ENCODE measurements at regions not wholly inside any gene's neighbourhood (a gene's known extent, or its start where the extent isn't known, plus 50 kb on each side); places are given as distances from the start of the nearest gene placed in this dataset.

DNA sequence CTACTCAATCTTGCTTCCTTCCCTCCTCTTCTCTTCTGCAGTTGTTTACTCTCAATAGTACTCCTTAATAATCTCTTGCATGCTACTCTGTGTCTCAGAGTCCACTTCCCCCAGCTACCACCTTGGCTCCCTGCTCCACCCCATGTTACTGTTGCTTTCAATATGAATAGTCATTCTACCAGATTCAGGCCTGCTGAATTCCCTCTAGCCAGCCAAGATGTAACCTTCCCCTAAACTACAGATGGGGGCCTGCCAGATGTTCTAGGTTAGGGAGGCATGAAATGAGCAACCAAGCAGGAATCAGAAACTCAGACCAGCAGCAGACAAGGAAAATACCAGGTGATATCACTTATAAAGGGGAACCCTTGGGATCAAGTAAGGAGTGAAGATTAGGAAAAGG, 392.1 kb upstream of the DDHD1 start:
- Mint-ChIP-seq H3K27ac (no peak overlapping the region), H3K9me3 (no peaks in the 10 kb centered on the region), H3K4me1 (no peaks in the 10 kb centered on the region), H3K4me3 (no peak overlapping the region), H3K36me3 (no peaks in the 10 kb centered on the region), H3K27me3 (ENCODE audit: low read depth in 3 of 3) (peaks cover 0 to 2% (median 0%) of the 10 kb centered on the region in 3 donors)
- Histone ChIP-seq H2AFZ (ENCODE audit: insufficient read depth, low read depth, low read length, poor library complexity, severe bottlenecking) (no peak overlapping the region), H3K27ac (ENCODE audit: low read depth in 1 of 2, low read length in 2 of 2) (no peak overlapping the region), H4K20me1 (ENCODE audit: insufficient read depth, low read length) (no peaks in the 10 kb centered on the region), H3K9me3 (replicated peaks in 1 of 2; ENCODE audit: control insufficient read depth in 1 of 2, insufficient read depth in 1 of 2, low read length in 2 of 2) (no peaks in the 10 kb centered on the region), H3K4me3 (replicated peaks in 1 of 3; ENCODE audit: low read depth in 2 of 3, low read length in 3 of 3) (no peak overlapping the region), H3K4me1 (ENCODE audit: control insufficient read depth in 1 of 2, insufficient read depth in 2 of 2, low read length in 2 of 2) (no peaks in the 10 kb centered on the region), H3K4me2 (replicated peaks; ENCODE audit: extremely low read depth, low read length, poor library complexity, severe bottlenecking) (no peak overlapping the region), H3K27me3 (ENCODE audit: control insufficient read depth in 2 of 2, insufficient read depth in 2 of 2, low read length in 2 of 2) (no peaks in the 10 kb centered on the region), H3K36me3 (replicated peaks in 1 of 2; ENCODE audit: control insufficient read depth in 1 of 2, insufficient read depth in 2 of 2, low read length in 2 of 2) (no peaks in the 10 kb centered on the region), H3K79me2 (ENCODE audit: insufficient read depth, low read length) (no peaks in the 10 kb centered on the region), H3K9ac (ENCODE audit: insufficient read depth, low read length, poor library complexity, severe bottlenecking) (no peak overlapping the region)
- TF ChIP-seq CTCF (IDR thresholded peaks at IDR 0.05) = no peak
- intact Hi-C loops (cut with micrococcal nuclease) = no loop called here
- DNase-seq = no peak

GRCh38 chr14:53542732-53543131, 389.6 kb upstream of the DDHD1 start:
- Histone ChIP-seq H3K9me3 (replicated peaks in 1 of 2; ENCODE audit: control insufficient read depth in 1 of 2, insufficient read depth in 1 of 2, low read length in 2 of 2) (no peaks in the 10 kb centered on the region), H3K27me3 (ENCODE audit: control insufficient read depth in 2 of 2, insufficient read depth in 2 of 2, low read length in 2 of 2) (no peaks in the 10 kb centered on the region), H3K9ac (ENCODE audit: insufficient read depth, low read length, poor library complexity, severe bottlenecking) (no peak overlapping the region), H3K36me3 (replicated peaks in 1 of 2; ENCODE audit: control insufficient read depth in 1 of 2, insufficient read depth in 2 of 2, low read length in 2 of 2) (no peaks in the 10 kb centered on the region), H3K4me3 (replicated peaks in 1 of 3; ENCODE audit: low read depth in 2 of 3, low read length in 3 of 3) (no peak overlapping the region), H3K79me2 (ENCODE audit: insufficient read depth, low read length) (no peaks in the 10 kb centered on the region), H3K4me2 (replicated peaks; ENCODE audit: extremely low read depth, low read length, poor library complexity, severe bottlenecking) (no peak overlapping the region), H3K4me1 (ENCODE audit: control insufficient read depth in 1 of 2, insufficient read depth in 2 of 2, low read length in 2 of 2) (no peaks in the 10 kb centered on the region), H4K20me1 (ENCODE audit: insufficient read depth, low read length) (no peaks in the 10 kb centered on the region), H2AFZ (ENCODE audit: insufficient read depth, low read depth, low read length, poor library complexity, severe bottlenecking) (no peak overlapping the region), H3K27ac (ENCODE audit: low read depth in 1 of 2, low read length in 2 of 2) (no peak overlapping the region)
- Mint-ChIP-seq H3K9me3 (no peaks in the 10 kb centered on the region), H3K36me3 (no peaks in the 10 kb centered on the region), H3K27me3 (ENCODE audit: low read depth in 3 of 3) (peaks cover 0 to 2% (median 0%) of the 10 kb centered on the region in 3 donors), H3K4me3 (no peak overlapping the region), H3K4me1 (no peaks in the 10 kb centered on the region), H3K27ac (no peak overlapping the region)
- TF ChIP-seq CTCF (IDR thresholded peaks at IDR 0.05) = no peak
- DNase-seq = no peak
- WGBS (ENCODE audit: insufficient coverage) = 50% methylated on average over 1 of the region's 3 CpGs
- intact Hi-C loops (cut with micrococcal nuclease) = no loop called here

All from CD14-positive monocyte (primary cell).